SK-N-SH treated with all-trans-retinoic acid at 6 μM for 48 hours (cell line): ENCODE measurements at regions not wholly inside any gene's neighbourhood (a gene's known extent, or its start where the extent isn't known, plus 50 kb on each side); places are given as distances from the start of the nearest gene placed in this dataset.

Source experiments
- ARNTL ChIP-seq: fragments of 450-650 bp; formaldehyde crosslinking; IDR thresholded peaks from 2 replicates; pipeline ENCODE4 v1.5.0; 2020; ENCODE audit warnings: low read depth, mild to moderate bottlenecking, moderate library complexity, borderline replicate concordance
- GLIS3 ChIP-seq: fragments of 250-450 bp; sonication (Bioruptor Pico); IDR thresholded peaks from 2 replicates; pipeline ENCODE4 v1.5.0; 2020; ENCODE audit warnings: mild to moderate bottlenecking, moderate library complexity
- OSR1 ChIP-seq: fragments of 250-450 bp; sonication (Bioruptor Pico); IDR thresholded peaks from 2 replicates; pipeline ENCODE4 v1.8.0; 2022; ENCODE audit warnings: moderate library complexity, mild to moderate bottlenecking, inconsistent platforms
- POU6F1 ChIP-seq: fragments of 250-450 bp; sonication (Bioruptor Pico); IDR thresholded peaks from 2 replicates; pipeline ENCODE4 v1.8.0; 2021; ENCODE audit warnings: low read depth, mild to moderate bottlenecking, moderate library complexity, borderline replicate concordance
- RARB ChIP-seq: fragments of 250-450 bp; sonication (Bioruptor Pico); IDR thresholded peaks from 2 replicates; pipeline ENCODE4 v1.8.0; 2021; ENCODE audit warnings: mild to moderate bottlenecking, moderate library complexity
- TCF4 ChIP-seq: fragments of 250-450 bp; sonication (Bioruptor Pico); IDR thresholded peaks from 2 replicates; pipeline ENCODE4 v1.8.0; 2021; ENCODE audit warnings: mild to moderate bottlenecking, moderate library complexity, borderline replicate concordance
- TOX ChIP-seq: fragments of 250-450 bp; sonication (Bioruptor Pico); IDR thresholded peaks from 2 replicates; pipeline ENCODE4 v1.8.0; 2021; ENCODE audit warnings: mild to moderate bottlenecking, moderate library complexity, borderline replicate concordance
- ZFP3 ChIP-seq: fragments of 250-450 bp; sonication (Bioruptor Pico); IDR thresholded peaks from 2 replicates; pipeline ENCODE4 v1.5.0; 2020; ENCODE audit warnings: mild to moderate bottlenecking, moderate library complexity
- ZFP30 ChIP-seq: fragments of 450-650 bp; formaldehyde crosslinking; IDR thresholded peaks from 2 replicates; pipeline ENCODE4 v1.5.0; 2022; ENCODE audit warnings: mild to moderate bottlenecking, moderate library complexity
- ZNF8 ChIP-seq: fragments of 450-650 bp; formaldehyde crosslinking; IDR thresholded peaks from 2 replicates; pipeline ENCODE4 v1.5.0; 2020; ENCODE audit warnings: mild to moderate bottlenecking, moderate library complexity
- TF ChIP-seq, protein P1 (sequence below): fragments of 250-450 bp; sonication (Bioruptor Pico); IDR thresholded peaks from 2 replicates; pipeline ENCODE4 v1.8.0; 2020; ENCODE audit warnings: mild to moderate bottlenecking, moderate library complexity, borderline replicate concordance
- TF ChIP-seq, protein P2 (sequence below): fragments of 250-450 bp; sonication (Bioruptor Pico); IDR thresholded peaks from 2 replicates; pipeline ENCODE4 v1.5.1; 2020; ENCODE audit warnings: low read depth, mild to moderate bottlenecking, moderate library complexity
- TF ChIP-seq, protein P3 (sequence below): fragments of 250-450 bp; sonication (Bioruptor Pico); IDR thresholded peaks from 2 replicates; pipeline ENCODE4 v1.5.0; 2020; ENCODE audit warnings: mild to moderate bottlenecking, moderate library complexity

DNA sequence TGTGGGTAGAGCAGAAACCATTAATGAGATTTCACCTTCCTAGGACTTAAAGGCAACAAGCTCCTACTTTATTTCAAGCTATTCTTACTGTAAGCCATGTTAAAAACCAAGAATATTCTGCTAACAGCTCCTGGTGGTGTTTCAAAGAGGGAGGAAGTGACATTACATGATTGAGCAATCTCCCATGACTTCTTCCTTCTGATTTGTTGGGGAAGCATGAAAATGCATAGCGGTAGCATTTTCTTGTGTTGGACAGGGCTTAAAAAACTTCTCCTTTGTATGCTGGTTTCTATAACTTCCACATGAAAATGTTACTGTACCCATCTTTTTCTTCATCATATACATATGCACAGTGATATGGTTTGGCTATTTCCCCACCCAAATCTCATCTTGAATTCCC is 297.0 kb upstream of the SNX7 start:
- TF ChIP-seq, protein P1, sequence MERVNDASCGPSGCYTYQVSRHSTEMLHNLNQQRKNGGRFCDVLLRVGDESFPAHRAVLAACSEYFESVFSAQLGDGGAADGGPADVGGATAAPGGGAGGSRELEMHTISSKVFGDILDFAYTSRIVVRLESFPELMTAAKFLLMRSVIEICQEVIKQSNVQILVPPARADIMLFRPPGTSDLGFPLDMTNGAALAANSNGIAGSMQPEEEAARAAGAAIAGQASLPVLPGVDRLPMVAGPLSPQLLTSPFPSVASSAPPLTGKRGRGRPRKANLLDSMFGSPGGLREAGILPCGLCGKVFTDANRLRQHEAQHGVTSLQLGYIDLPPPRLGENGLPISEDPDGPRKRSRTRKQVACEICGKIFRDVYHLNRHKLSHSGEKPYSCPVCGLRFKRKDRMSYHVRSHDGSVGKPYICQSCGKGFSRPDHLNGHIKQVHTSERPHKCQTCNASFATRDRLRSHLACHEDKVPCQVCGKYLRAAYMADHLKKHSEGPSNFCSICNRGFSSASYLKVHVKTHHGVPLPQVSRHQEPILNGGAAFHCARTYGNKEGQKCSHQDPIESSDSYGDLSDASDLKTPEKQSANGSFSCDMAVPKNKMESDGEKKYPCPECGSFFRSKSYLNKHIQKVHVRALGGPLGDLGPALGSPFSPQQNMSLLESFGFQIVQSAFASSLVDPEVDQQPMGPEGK (CRISPR knock-in tag) = no peak
- TF ChIP-seq ZFP3 (CRISPR knock-in tag) (no peak), ARNTL (CRISPR knock-in tag) (no peak), POU6F1 (CRISPR knock-in tag) (no peak), ZFP30 (no peak), GLIS3 (CRISPR knock-in tag) (no peak), TOX (CRISPR knock-in tag) (no peak), OSR1 (CRISPR knock-in tag) (no peak), RARB (no peak), TCF4 (no peak), ZNF8 (CRISPR knock-in tag) (no peak)
- TF ChIP-seq, protein P2, sequence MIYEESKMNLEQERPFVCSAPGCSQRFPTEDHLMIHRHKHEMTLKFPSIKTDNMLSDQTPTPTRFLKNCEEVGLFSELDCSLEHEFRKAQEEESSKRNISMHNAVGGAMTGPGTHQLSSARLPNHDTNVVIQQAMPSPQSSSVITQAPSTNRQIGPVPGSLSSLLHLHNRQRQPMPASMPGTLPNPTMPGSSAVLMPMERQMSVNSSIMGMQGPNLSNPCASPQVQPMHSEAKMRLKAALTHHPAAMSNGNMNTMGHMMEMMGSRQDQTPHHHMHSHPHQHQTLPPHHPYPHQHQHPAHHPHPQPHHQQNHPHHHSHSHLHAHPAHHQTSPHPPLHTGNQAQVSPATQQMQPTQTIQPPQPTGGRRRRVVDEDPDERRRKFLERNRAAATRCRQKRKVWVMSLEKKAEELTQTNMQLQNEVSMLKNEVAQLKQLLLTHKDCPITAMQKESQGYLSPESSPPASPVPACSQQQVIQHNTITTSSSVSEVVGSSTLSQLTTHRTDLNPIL (CRISPR knock-in tag) = no peak
- TF ChIP-seq, protein P3, sequence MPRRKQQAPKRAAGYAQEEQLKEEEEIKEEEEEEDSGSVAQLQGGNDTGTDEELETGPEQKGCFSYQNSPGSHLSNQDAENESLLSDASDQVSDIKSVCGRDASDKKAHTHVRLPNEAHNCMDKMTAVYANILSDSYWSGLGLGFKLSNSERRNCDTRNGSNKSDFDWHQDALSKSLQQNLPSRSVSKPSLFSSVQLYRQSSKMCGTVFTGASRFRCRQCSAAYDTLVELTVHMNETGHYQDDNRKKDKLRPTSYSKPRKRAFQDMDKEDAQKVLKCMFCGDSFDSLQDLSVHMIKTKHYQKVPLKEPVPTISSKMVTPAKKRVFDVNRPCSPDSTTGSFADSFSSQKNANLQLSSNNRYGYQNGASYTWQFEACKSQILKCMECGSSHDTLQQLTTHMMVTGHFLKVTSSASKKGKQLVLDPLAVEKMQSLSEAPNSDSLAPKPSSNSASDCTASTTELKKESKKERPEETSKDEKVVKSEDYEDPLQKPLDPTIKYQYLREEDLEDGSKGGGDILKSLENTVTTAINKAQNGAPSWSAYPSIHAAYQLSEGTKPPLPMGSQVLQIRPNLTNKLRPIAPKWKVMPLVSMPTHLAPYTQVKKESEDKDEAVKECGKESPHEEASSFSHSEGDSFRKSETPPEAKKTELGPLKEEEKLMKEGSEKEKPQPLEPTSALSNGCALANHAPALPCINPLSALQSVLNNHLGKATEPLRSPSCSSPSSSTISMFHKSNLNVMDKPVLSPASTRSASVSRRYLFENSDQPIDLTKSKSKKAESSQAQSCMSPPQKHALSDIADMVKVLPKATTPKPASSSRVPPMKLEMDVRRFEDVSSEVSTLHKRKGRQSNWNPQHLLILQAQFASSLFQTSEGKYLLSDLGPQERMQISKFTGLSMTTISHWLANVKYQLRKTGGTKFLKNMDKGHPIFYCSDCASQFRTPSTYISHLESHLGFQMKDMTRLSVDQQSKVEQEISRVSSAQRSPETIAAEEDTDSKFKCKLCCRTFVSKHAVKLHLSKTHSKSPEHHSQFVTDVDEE = no peak
